SU-DHL-6 (cell line): ENCODE measurements at regions not wholly inside any gene's neighbourhood (a gene's known extent, or its start where the extent isn't known, plus 50 kb on each side); places are given as distances from the start of the nearest gene placed in this dataset.
"Not testable (repeated sequence)": the region's sequence is repeated elsewhere in the genome, so short reads cannot be mapped to it uniquely, and the experiment has no call there.

Experiments used
- H2AFZ ChIP-seq: fragments of 200-600 bp; sonication (generic); 2 replicates; pipeline ENCODE4 v1.6.1; 2014; ENCODE audit warnings: low read depth, mild to moderate bottlenecking, moderate library complexity, mixed read lengths, antibody characterized with exemption, low read length; ENCODE audit not compliant: severe bottlenecking
- H3F3A ChIP-seq: fragments of 200-600 bp; shearing (Covaris generic); 2 replicates; pipeline ENCODE4 v1.6.0; 2016; ENCODE audit warnings: antibody characterized with exemption, mild to moderate bottlenecking; ENCODE audit not compliant: insufficient read depth
- H3K27ac ChIP-seq: fragments of 200-600 bp; sonication (generic); 2 replicates; pipeline ENCODE4 v1.5.1; 2016; ENCODE audit warnings: low read depth, mild to moderate bottlenecking, low read length, moderate library complexity, mixed read lengths
- H3K27me3 ChIP-seq: fragments of 200-600 bp; sonication (generic), shearing (Covaris generic); 2 replicates; pipeline ENCODE4 v1.6.0; 2014; ENCODE audit warnings: mild to moderate bottlenecking, low read length
- H3K36me3 ChIP-seq: fragments of 200-600 bp; sonication (generic); 2 replicates; pipeline ENCODE4 v1.6.1; 2014; ENCODE audit warnings: mild to moderate bottlenecking, low read length, mixed read lengths
- H3K4me2 ChIP-seq: fragments of 300-600, 200-600 bp; shearing (Covaris generic), sonication (generic); 2 replicates; pipeline ENCODE4 v1.6.0; 2014; ENCODE audit warnings: low read length, low read depth, mild to moderate bottlenecking; ENCODE audit not compliant: poor library complexity, severe bottlenecking
- H3K4me3 ChIP-seq: fragments of 200-600 bp; sonication (generic); 2 replicates; pipeline ENCODE4 v1.5.1; 2014; ENCODE audit warnings: antibody characterized with exemption, low read length, mild to moderate bottlenecking, mixed read lengths; ENCODE audit not compliant: insufficient read depth, poor library complexity, severe bottlenecking
- H3K79me2 ChIP-seq: fragments of 200-600 bp; sonication (generic); 2 replicates; pipeline ENCODE4 v1.6.1; 2014; ENCODE audit warnings: mild to moderate bottlenecking, low read length, moderate library complexity; ENCODE audit not compliant: insufficient read depth
- H3K9ac ChIP-seq: fragments of 200-600 bp; sonication (generic); 2 replicates; pipeline ENCODE4 v1.7.0; 2014; ENCODE audit warnings: mild to moderate bottlenecking, low read length
- H3K9me2 ChIP-seq: fragments of 200-600 bp; sonication (generic); replicated peaks from 2 replicates; pipeline ENCODE4 v1.6.1; 2014; ENCODE audit warnings: low read length; ENCODE audit not compliant: insufficient read depth
- H3K9me3 ChIP-seq: fragments of 200-600 bp; sonication (generic); 2 replicates; pipeline ENCODE4 v1.6.1; 2014; ENCODE audit warnings: low read length, mixed read lengths; ENCODE audit not compliant: insufficient read depth
- H4K20me1 ChIP-seq: fragments of 200-600 bp; sonication (generic); 2 replicates; pipeline ENCODE4 v1.6.1; 2014; ENCODE audit warnings: low read depth, mild to moderate bottlenecking, antibody characterized with exemption, low read length, moderate library complexity, mixed read lengths
- CTCF ChIP-seq: fragments of 200-600 bp; sonication (generic); IDR thresholded peaks from one replicate; pipeline ENCODE4 v1.5.1; 2017; ENCODE audit warnings: antibody characterized with exemption, mild to moderate bottlenecking, low read length, moderate library complexity; ENCODE audit not compliant: insufficient read depth, poor library complexity, severe bottlenecking
- EZH2phosphoT487 ChIP-seq: fragments of 200-600 bp; sonication (generic), shearing (Covaris generic); conservative IDR thresholded peaks from 2 replicates; pipeline ENCODE4 v1.6.1; 2018; ENCODE audit warnings: mild to moderate bottlenecking, antibody characterized with exemption, low read length, moderate library complexity, mixed read lengths

DNA sequence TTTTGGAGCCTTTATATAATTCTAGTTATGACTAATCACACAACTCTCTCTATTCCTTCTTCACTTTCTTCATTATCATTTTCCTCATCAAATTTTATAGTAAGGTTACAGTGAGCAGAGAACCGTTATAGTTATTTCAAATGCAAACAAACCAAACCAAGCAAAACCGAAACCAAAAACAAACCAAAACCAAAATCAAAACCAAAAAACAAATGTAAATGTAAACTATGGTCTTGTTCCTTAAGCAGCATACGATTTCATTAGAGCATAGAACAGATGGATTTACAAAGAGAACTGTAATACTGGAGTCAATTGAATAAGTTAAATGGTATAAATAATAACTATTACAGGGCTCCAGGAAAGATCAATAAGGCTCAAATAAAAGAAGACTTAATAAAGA, 447.1 kb downstream of the LRRC70 start:
- no peak overlapping the region for H3K27ac ChIP-seq
- no peak overlapping the region for H2AFZ ChIP-seq
- H4K20me1 ChIP-seq, result no peaks in the 10 kb centered on the region
- H3K9me2 ChIP-seq, result no peaks in the 10 kb centered on the region
- H3K9me3 ChIP-seq, result no peaks in the 10 kb centered on the region
- H3K4me2 ChIP-seq, result no peak overlapping the region
- no peak overlapping the region for H3K9ac ChIP-seq
- no peak overlapping the region for H3K4me3 ChIP-seq
- TF ChIP-seq EZH2phosphoT487 (no peak), CTCF (no peak)
- H3K36me3 ChIP-seq, result no peaks in the 10 kb centered on the region
- no peaks in the 10 kb centered on the region for H3K27me3 ChIP-seq
- no peaks in the 10 kb centered on the region for H3F3A ChIP-seq
- H3K79me2 ChIP-seq, result no peaks in the 10 kb centered on the region

GRCh38 chr5:63022403-63022802, 443.8 kb downstream of the LRRC70 start:
- H3K9me3 ChIP-seq, result no peaks in the 10 kb centered on the region
- H3K9ac ChIP-seq, result no peak overlapping the region
- no peak overlapping the region for H3K27ac ChIP-seq
- no peak overlapping the region for H2AFZ ChIP-seq
- TF ChIP-seq EZH2phosphoT487 (no peak), CTCF (no peak)
- H3K79me2 ChIP-seq, result no peaks in the 10 kb centered on the region
- no peak overlapping the region for H3K4me2 ChIP-seq
- no peaks in the 10 kb centered on the region for H3K27me3 ChIP-seq
- H3K9me2 ChIP-seq, result no peaks in the 10 kb centered on the region
- no peaks in the 10 kb centered on the region for H3K36me3 ChIP-seq
- H3F3A ChIP-seq, result no peaks in the 10 kb centered on the region
- no peaks in the 10 kb centered on the region for H4K20me1 ChIP-seq
- H3K4me3 ChIP-seq, result no peak overlapping the region

GRCh38 chr5:63011158-63011557, 432.5 kb downstream of the LRRC70 start:
- H3F3A ChIP-seq, result no peaks in the 10 kb centered on the region
- H3K9ac ChIP-seq, result no peak overlapping the region
- H3K79me2 ChIP-seq, result no peaks in the 10 kb centered on the region
- no peaks in the 10 kb centered on the region for H3K36me3 ChIP-seq
- H3K4me2 ChIP-seq, result no peak overlapping the region
- H3K9me2 ChIP-seq, result no peaks in the 10 kb centered on the region
- no peak overlapping the region for H2AFZ ChIP-seq
- no peaks in the 10 kb centered on the region for H4K20me1 ChIP-seq
- H3K27me3 ChIP-seq, result no peaks in the 10 kb centered on the region
- H3K27ac ChIP-seq, result no peak overlapping the region
- TF ChIP-seq CTCF (no peak), EZH2phosphoT487 (no peak)
- H3K9me3 ChIP-seq, result no peaks in the 10 kb centered on the region
- H3K4me3 ChIP-seq, result no peak overlapping the region

GRCh38 chr5:63008195-63008594, 429.6 kb downstream of the LRRC70 start:
- Histone ChIP-seq H3K9me3 (no peaks in the 10 kb centered on the region), H3K4me3 (no peak overlapping the region), H3K36me3 (no peaks in the 10 kb centered on the region), H3K27ac (no peak overlapping the region), H3K27me3 (no peaks in the 10 kb centered on the region), H2AFZ (no peak overlapping the region), H3K79me2 (no peaks in the 10 kb centered on the region), H3K9ac (no peak overlapping the region), H3K4me2 (no peak overlapping the region), H3K9me2 (no peaks in the 10 kb centered on the region), H4K20me1 (no peaks in the 10 kb centered on the region), H3F3A (no peaks in the 10 kb centered on the region)
- TF ChIP-seq EZH2phosphoT487 (no peak), CTCF (no peak)

- not testable (repeated sequence) for H3K27me3 ChIP-seq, H3K4me2 ChIP-seq, H3K27ac ChIP-seq, H3K9me2 ChIP-seq, H3K9me3 ChIP-seq, H3K4me3 ChIP-seq, H3K9ac ChIP-seq, H3K79me2 ChIP-seq, H3K36me3 ChIP-seq, H2AFZ ChIP-seq, H3F3A ChIP-seq, H4K20me1 ChIP-seq
Observed at GRCh38 chr5:62994842-62995241, 416.2 kb downstream of the LRRC70 start.
